Neuronal stem cell (in vitro differentiated cells): ENCODE measurements at regions not wholly inside any gene's neighbourhood (a gene's known extent, or its start where the extent isn't known, plus 50 kb on each side); places are given as distances from the start of the nearest gene placed in this dataset.

ENCODE experiments used
- DNase-seq: peaks from one replicate; pipeline ENCODE4 v3.0.0-alpha.2; 2013; ENCODE audit warnings: low spot score
- H2AFZ ChIP-seq: one replicate; pipeline ENCODE4 v1.6.1; 2013; ENCODE audit warnings: mild to moderate bottlenecking, low read length, inconsistent platforms
- H2AK5ac ChIP-seq: 2 replicates; pipeline ENCODE4 v1.6.1; 2013; ENCODE audit warnings: low read depth, mild to moderate bottlenecking, inconsistent platforms, low read length, moderate library complexity, mixed read lengths
- H2BK120ac ChIP-seq: 2 replicates; pipeline ENCODE4 v1.6.1; 2013; ENCODE audit warnings: low read depth, mild to moderate bottlenecking, inconsistent platforms, low read length, moderate library complexity, mixed read lengths
- H2BK12ac ChIP-seq: one replicate; pipeline ENCODE4 v1.6.1; 2013; ENCODE audit warnings: low read length, inconsistent platforms
- H2BK15ac ChIP-seq: 2 replicates; pipeline ENCODE4 v1.6.1; 2013; ENCODE audit warnings: mild to moderate bottlenecking, low read length, inconsistent platforms, mixed read lengths
- H2BK5ac ChIP-seq: one replicate; pipeline ENCODE4 v1.6.1; 2013; ENCODE audit warnings: inconsistent platforms, mild to moderate bottlenecking, low read length, moderate library complexity
- H3K14ac ChIP-seq: one replicate; pipeline ENCODE4 v1.6.1; 2013; ENCODE audit warnings: low read length, inconsistent platforms
- H3K18ac ChIP-seq: 2 replicates; pipeline ENCODE4 v1.6.1; 2013; ENCODE audit warnings: low read length, inconsistent platforms
- H3K23ac ChIP-seq: 2 replicates; pipeline ENCODE4 v1.6.1; 2013; ENCODE audit warnings: low read depth, mild to moderate bottlenecking, mixed read lengths, low read length, inconsistent platforms; ENCODE audit not compliant: poor library complexity
- H3K27ac ChIP-seq: replicated peaks from 3 replicates; pipeline ENCODE4 v1.5.1; 2013; ENCODE audit warnings: low read length, inconsistent platforms
- H3K27me3 ChIP-seq, 3 experiments: 2 replicates each; pipeline ENCODE4 v1.6.1; 2013; ENCODE audit warnings: low read length in 3 of 3, mild to moderate bottlenecking in 2 of 3, inconsistent platforms in 1 of 3, low read depth in 1 of 3, mixed read lengths in 1 of 3, moderate library complexity in 1 of 3; ENCODE audit not compliant: control insufficient read depth in 3 of 3, insufficient read depth in 3 of 3
- H3K36me3 ChIP-seq, 2 donors: replicated peaks in 1 of 2; 2 replicates each; pipeline ENCODE4 v1.6.1; 2013; ENCODE audit warnings: low read length in 2 of 2; ENCODE audit not compliant: control insufficient read depth in 2 of 2, insufficient read depth in 2 of 2
- H3K4ac ChIP-seq: 2 replicates; pipeline ENCODE4 v1.6.1; 2013; ENCODE audit warnings: inconsistent platforms, mild to moderate bottlenecking, low read length, moderate library complexity
- H3K4me1 ChIP-seq, 2 donors: 1 replicate in 1 of 2; 2 replicates in 1 of 2; pipeline ENCODE4 v1.6.1; 2013; ENCODE audit warnings: low read length in 2 of 2, low read depth in 1 of 2; ENCODE audit not compliant: control insufficient read depth in 2 of 2, insufficient read depth in 1 of 2
- H3K4me2 ChIP-seq: one replicate; pipeline ENCODE4 v1.6.1; 2013; ENCODE audit warnings: mild to moderate bottlenecking, low read length, inconsistent platforms; ENCODE audit not compliant: insufficient read depth, poor library complexity, severe bottlenecking
- H3K4me3 ChIP-seq, 2 donors: 2 replicates each; pipeline ENCODE4 v1.5.1; 2013; ENCODE audit warnings: low read length in 2 of 2, mild to moderate bottlenecking in 2 of 2, inconsistent platforms in 1 of 2, moderate library complexity in 1 of 2
- H3K79me1 ChIP-seq: one replicate; pipeline ENCODE4 v1.6.1; 2013; ENCODE audit warnings: low read depth, mild to moderate bottlenecking, inconsistent platforms, low read length, moderate library complexity
- H3K9ac ChIP-seq: one replicate; pipeline ENCODE4 v1.6.1; 2013; ENCODE audit warnings: mild to moderate bottlenecking, low read depth, low read length, inconsistent platforms; ENCODE audit not compliant: poor library complexity
- H3K9me3 ChIP-seq, 2 donors: replicated peaks in 1 of 2; 2 replicates each; pipeline versions ENCODE3 to v1.6.1; 2013; ENCODE audit warnings: low read length in 2 of 2, mild to moderate bottlenecking in 2 of 2, inconsistent platforms in 1 of 2, low read depth in 1 of 2, mixed read lengths in 1 of 2, moderate library complexity in 1 of 2; ENCODE audit not compliant: control insufficient read depth in 2 of 2, insufficient read depth in 1 of 2
- H4K8ac ChIP-seq: one replicate; pipeline ENCODE4 v1.6.1; 2013; ENCODE audit warnings: low read depth, mild to moderate bottlenecking, inconsistent platforms, low read length, moderate library complexity
- H4K91ac ChIP-seq: one replicate; pipeline ENCODE4 v1.6.1; 2013; ENCODE audit warnings: low read length, low read depth, mild to moderate bottlenecking, inconsistent platforms; ENCODE audit not compliant: poor library complexity
- WGBS, 2 donors: extraction: QIAGEN DNeasy Blood & Tissue Kit; methylation state at CpG; one replicate each; pipeline ENCODE4 v1.1.7; 2013; ENCODE audit warnings: missing lambda C conversion rate in 2 of 2, mixed read lengths in 1 of 2; ENCODE audit not compliant: insufficient read length in 2 of 2, insufficient replicate concordance in 1 of 2; ENCODE audit errors: extremely low coverage in 2 of 2; 5-methylcytosine and 5-hydroxymethylcytosine counted together

DNA sequence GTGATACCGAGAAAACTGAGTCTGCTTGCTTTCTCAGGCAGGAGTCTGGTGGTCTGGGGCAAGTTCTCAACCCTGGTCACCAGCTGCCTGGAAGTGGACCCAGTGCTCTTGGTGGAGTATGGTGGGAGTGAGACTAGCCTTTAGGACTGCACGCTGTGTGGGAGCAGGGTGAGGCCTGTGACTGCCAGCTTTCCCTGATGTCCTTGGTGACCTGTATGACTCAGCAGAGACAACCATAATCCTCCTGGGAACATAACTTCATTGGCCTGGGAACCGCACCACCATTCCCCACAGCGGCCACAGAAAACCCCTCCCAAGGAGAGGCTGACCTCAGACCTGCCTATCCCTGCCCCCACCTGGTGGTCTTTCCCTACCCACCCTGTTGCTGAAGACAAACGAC is 139.5 kb upstream of the CHRM2 start:
- Histone ChIP-seq H3K14ac (no peak overlapping the region), H3K36me3 (no peaks in the 10 kb centered on the region), H4K91ac (no peak overlapping the region), H2BK12ac (no peak overlapping the region), H2BK5ac (no peak overlapping the region), H3K27ac (no peak overlapping the region), H2AK5ac (no peak overlapping the region), H3K23ac (no peak overlapping the region), H3K4me2 (no peak overlapping the region), H3K79me1 (no peaks in the 10 kb centered on the region), H4K8ac (no peak overlapping the region), H3K9me3 (no peaks in the 10 kb centered on the region), H3K4me3 (no peak overlapping the region), H3K4ac (no peak overlapping the region), H2AFZ (no peak overlapping the region), H3K4me1 (no peaks in the 10 kb centered on the region), H2BK15ac (no peak overlapping the region), H2BK120ac (no peak overlapping the region), H3K27me3 (no peaks in the 10 kb centered on the region), H3K9ac (no peak overlapping the region), H3K18ac (no peak overlapping the region)
- DNase-seq: no peak
- no CpG with 5 or more reads among the region's 5 CpGs for WGBS, 2 donors

DNA sequence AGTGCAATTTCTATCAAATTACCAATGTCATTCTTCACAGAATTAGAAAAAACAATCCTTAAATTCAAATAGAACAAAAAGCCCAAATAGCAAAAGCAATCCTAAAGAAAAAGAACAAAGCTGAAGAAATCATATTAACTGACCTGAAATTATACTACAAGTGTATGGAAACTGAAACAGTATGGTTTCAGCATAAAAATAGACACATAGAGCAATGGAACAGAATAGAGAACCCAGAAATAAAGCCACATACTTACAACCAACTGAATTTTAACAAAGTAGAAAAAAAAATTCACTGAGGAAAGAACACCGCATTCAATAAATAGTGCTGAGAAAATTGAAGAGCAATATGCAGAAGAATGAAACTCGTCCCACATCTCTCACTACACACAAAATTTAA is 142.0 kb upstream of the CHRM2 start:
- no peak overlapping the region for H3K4ac ChIP-seq

DNA sequence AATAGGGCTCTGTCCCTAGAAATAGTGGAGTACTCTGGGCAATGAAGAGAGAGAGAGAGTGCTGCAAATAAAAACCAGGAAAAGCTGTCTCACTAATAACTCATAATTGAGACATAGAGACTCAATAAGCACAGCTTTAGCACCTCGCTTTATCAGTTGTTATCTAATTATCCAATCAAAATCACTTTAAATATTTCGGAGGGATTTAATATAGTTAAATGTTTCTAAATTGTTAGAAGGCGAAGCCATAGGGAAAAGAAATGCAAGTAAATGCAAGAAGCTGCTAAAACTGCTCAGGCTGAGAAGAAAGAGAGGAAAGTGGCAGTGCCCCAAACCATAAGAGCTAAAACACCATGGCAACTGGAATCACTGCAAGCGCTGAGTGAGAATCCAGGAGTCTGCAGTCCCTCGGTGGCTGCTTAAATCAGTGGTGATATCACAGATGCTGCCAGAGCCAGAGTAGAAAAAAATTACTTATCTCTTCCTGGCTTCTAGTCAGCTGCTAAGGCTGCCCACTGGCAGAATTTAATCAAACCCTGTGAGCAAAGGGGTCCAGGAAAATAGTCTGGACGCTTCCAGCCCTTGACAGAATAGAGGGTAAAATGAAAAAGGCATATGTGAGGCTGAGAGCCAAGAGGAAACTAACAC is 150.4 kb upstream of the CHRM2 start:
- no peak overlapping the region for H3K27ac ChIP-seq
- H4K91ac ChIP-seq: no peak overlapping the region
- H3K36me3 ChIP-seq: no peaks in the 10 kb centered on the region
- no peak overlapping the region for H2BK12ac ChIP-seq
- no peak overlapping the region for H3K23ac ChIP-seq
- no peak overlapping the region for H2BK5ac ChIP-seq
- H3K18ac ChIP-seq: no peak overlapping the region
- no peak overlapping the region for H3K14ac ChIP-seq
- H3K4me2 ChIP-seq: no peak overlapping the region
- H2BK15ac ChIP-seq: no peak overlapping the region
- H2AFZ ChIP-seq: no peak overlapping the region
- H3K4me3 ChIP-seq: no peak overlapping the region
- no peaks in the 10 kb centered on the region for H3K27me3 ChIP-seq
- no peak overlapping the region for H4K8ac ChIP-seq
- no peak overlapping the region for H2BK120ac ChIP-seq
- no peak for DNase-seq
- H3K9ac ChIP-seq: no peak overlapping the region
- H3K9me3 ChIP-seq: peaks cover 0 to 2% of the 10 kb centered on the region in 2 donors
- H2AK5ac ChIP-seq: no peak overlapping the region
- H3K4me1 ChIP-seq: no peaks in the 10 kb centered on the region
- no peaks in the 10 kb centered on the region for H3K79me1 ChIP-seq
- H3K4ac ChIP-seq: no peak overlapping the region
- WGBS, 2 donors: no CpG with 5 or more reads among the region's 6 CpGs

More for the DNA sequence above, 142.0 kb upstream of the CHRM2 start:
- Histone ChIP-seq H4K91ac (no peak overlapping the region), H3K27ac (no peak overlapping the region), H3K9ac (no peak overlapping the region), H2BK12ac (no peak overlapping the region), H2BK5ac (no peak overlapping the region), H3K79me1 (no peaks in the 10 kb centered on the region), H3K9me3 (no peaks in the 10 kb centered on the region), H3K36me3 (no peaks in the 10 kb centered on the region), H2AFZ (no peak overlapping the region), H2BK15ac (no peak overlapping the region), H3K4me1 (no peaks in the 10 kb centered on the region), H4K8ac (no peak overlapping the region), H3K27me3 (no peaks in the 10 kb centered on the region), H3K4me2 (no peak overlapping the region), H3K4me3 (no peak overlapping the region), H2BK120ac (no peak overlapping the region), H3K23ac (no peak overlapping the region), H3K18ac (no peak overlapping the region), H2AK5ac (no peak overlapping the region), H3K14ac (no peak overlapping the region)
- no CpG with 5 or more reads among the region's 2 CpGs for WGBS, 2 donors
- no peak for DNase-seq

DNA sequence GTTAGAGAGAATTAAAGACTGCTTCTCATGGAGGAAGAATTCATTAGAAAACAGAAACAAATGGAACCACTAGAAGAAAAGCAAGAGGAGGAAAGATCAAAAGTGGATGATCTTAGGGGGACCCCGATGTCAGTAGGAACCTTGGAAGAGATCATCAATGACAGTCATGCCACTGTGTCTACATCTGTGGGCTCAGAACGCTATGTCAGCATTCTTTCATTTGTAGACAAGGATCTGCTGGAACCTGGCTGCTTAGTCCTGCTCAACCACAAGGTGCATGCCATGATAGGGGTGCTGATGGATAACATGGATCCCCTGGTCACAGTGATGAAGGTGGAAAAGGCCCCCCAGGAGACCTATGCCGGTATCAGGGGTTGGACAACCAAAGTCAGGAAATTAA is 154.4 kb upstream of the CHRM2 start:
- H2BK12ac ChIP-seq: no peak overlapping the region
- H3K4me3 ChIP-seq: no peak overlapping the region
- H4K8ac ChIP-seq: no peak overlapping the region
- no peak for DNase-seq
- no peak overlapping the region for H3K4ac ChIP-seq
- no peak overlapping the region for H3K27ac ChIP-seq
- no peak overlapping the region for H2BK15ac ChIP-seq
- H3K4me2 ChIP-seq: no peak overlapping the region
- H3K4me1 ChIP-seq: peaks cover 0 to 3% of the 10 kb centered on the region in 2 donors
- H2BK120ac ChIP-seq: no peak overlapping the region
- no CpG with 5 or more reads among the region's 3 CpGs for WGBS, 2 donors
- H2BK5ac ChIP-seq: no peak overlapping the region
- H3K9me3 ChIP-seq: peaks cover 0 to 2% of the 10 kb centered on the region in 2 donors
- H3K79me1 ChIP-seq: no peaks in the 10 kb centered on the region
- H3K14ac ChIP-seq: no peak overlapping the region
- H3K23ac ChIP-seq: no peak overlapping the region
- no peak overlapping the region for H3K9ac ChIP-seq
- no peak overlapping the region for H2AFZ ChIP-seq
- H4K91ac ChIP-seq: no peak overlapping the region
- no peak overlapping the region for H3K18ac ChIP-seq
- H3K27me3 ChIP-seq: no peaks in the 10 kb centered on the region
- H2AK5ac ChIP-seq: no peak overlapping the region
- no peaks in the 10 kb centered on the region for H3K36me3 ChIP-seq
